Lower leg skin (tissue), 4 donors: ENCODE measurements at regions not wholly inside any gene's neighbourhood (a gene's known extent, or its start where the extent isn't known, plus 50 kb on each side); places are given as distances from the start of the nearest gene placed in this dataset.
A peak's percentile ranks its signal among the peaks of the same experiment; 100 is the strongest.

Source experiments
- DNase-seq, 2 donors: peaks; one replicate each; pipeline ENCODE4 v3.0.0-alpha.2; 2019; ENCODE audit warnings: low spot score in 2 of 2
- H3K4me3 ChIP-seq: fragments of 200-600 bp; sonication (generic); 2 replicates; pipeline ENCODE4 v1.5.1; 2017; ENCODE audit warnings: mild to moderate bottlenecking, low read depth; ENCODE audit not compliant: poor library complexity, severe bottlenecking
- CTCF ChIP-seq, 3 donors: fragments of 450-650 bp; IDR thresholded peaks; one replicate each; pipeline ENCODE4 v1.5.1; 2016; ENCODE audit warnings: antibody characterized with exemption in 3 of 3, mild to moderate bottlenecking in 3 of 3, moderate library complexity in 2 of 3
- POLR2A ChIP-seq, 2 donors: fragments of 450-650 bp; IDR thresholded peaks; one replicate each; pipeline ENCODE4 v1.6.1; 2016 to 2017; ENCODE audit warnings: antibody characterized with exemption in 2 of 2, mild to moderate bottlenecking in 1 of 2, moderate library complexity in 1 of 2
- WGBS, 2 donors: methylation state at CpG; one replicate each; pipeline ENCODE4 v1.1.5; 2018; 5-methylcytosine and 5-hydroxymethylcytosine counted together
- intact Hi-C: fragments of 100-400 bp; cut with DNase I; formaldehyde crosslinking; loops from one replicate; pipeline ENCODE4 v1.15.0; 2023; ENCODE audit warnings: low total_unique reads

- no peak overlapping the region for H3K4me3 ChIP-seq
- no peak for DNase-seq
- intact Hi-C loops = no loop called here
- no peak for TF ChIP-seq POLR2A (IDR thresholded peaks at IDR 0.05)
- TF ChIP-seq CTCF (IDR thresholded peaks at IDR 0.05) = no peak
- WGBS, 2 donors = 85 to 86% methylated on average over 3 of the region's 3 CpGs
These were observed 116.6 kb upstream of the CDC42BPA start for GRCh38 chr1:227434808-227435444.

GRCh38 chr1:227433663-227434341, 115.5 kb upstream of the CDC42BPA start:
- H3K4me3 ChIP-seq = no peak overlapping the region
- no peak for TF ChIP-seq POLR2A (IDR thresholded peaks at IDR 0.05)
- TF ChIP-seq CTCF (IDR thresholded peaks at IDR 0.05) = no peak
- intact Hi-C loops = no loop called here
- DNase-seq = no peak
- WGBS, 2 donors = 91 to 92% methylated on average over 8 of the region's 8 CpGs

- TF ChIP-seq CTCF (IDR thresholded peaks at IDR 0.05) = no peak
- no peak for TF ChIP-seq POLR2A (IDR thresholded peaks at IDR 0.05)
- no peak for DNase-seq
- intact Hi-C loops = no loop called here
- 91 to 99% methylated on average over 3 of the region's 3 CpGs for WGBS, 2 donors
- H3K4me3 ChIP-seq = no peak overlapping the region
These were observed 114.7 kb upstream of the CDC42BPA start for GRCh38 chr1:227432981-227433380.

DNA sequence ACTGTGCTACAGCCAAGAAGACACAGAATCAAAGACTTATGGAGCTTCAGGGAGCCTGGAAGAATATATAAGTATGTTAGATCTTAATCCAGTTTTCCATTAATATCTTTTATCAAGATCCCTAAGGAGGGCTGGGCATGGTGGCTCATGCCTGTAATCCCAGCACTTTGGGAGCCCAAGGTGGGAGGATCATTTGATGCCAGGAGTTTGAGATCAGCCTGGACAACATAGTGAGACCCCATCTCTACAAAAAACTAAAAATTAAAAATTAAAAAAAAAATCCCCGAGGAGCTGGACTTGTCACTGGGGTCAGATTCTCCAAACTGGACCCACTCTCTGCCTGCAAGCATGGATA, 113.9 kb upstream of the CDC42BPA start:
- TF ChIP-seq POLR2A (IDR thresholded peaks at IDR 0.05) (no peak), CTCF (IDR thresholded peaks at IDR 0.05) (no peak)
- intact Hi-C loops = no loop called here
- no peak overlapping the region for H3K4me3 ChIP-seq
- DNase-seq = no peak
- WGBS, 2 donors = 94 to 95% methylated on average over 1 of the region's 1 CpG

GRCh38 chr1:227429447-227430359, 111.4 kb upstream of the CDC42BPA start:
- H3K4me3 ChIP-seq = no peak overlapping the region
- peak in 1 of 2 donors; percentile 21 for DNase-seq
- intact Hi-C loops = no loop called here
- TF ChIP-seq CTCF (IDR thresholded peaks at IDR 0.05) = no peak
- no peak for TF ChIP-seq POLR2A (IDR thresholded peaks at IDR 0.05)
- WGBS, 2 donors = 43 to 46% methylated on average over 13 of the region's 13 CpGs
